ENCODE measurements at regions not wholly inside any gene's neighbourhood (a gene's known extent, or its start where the extent isn't known, plus 50 kb on each side); places are given as distances from the start of the nearest gene placed in this dataset.
"Not testable (repeated sequence)": the region's sequence is repeated elsewhere in the genome, so short reads cannot be mapped to it uniquely, and the experiment has no call there.

DNA sequence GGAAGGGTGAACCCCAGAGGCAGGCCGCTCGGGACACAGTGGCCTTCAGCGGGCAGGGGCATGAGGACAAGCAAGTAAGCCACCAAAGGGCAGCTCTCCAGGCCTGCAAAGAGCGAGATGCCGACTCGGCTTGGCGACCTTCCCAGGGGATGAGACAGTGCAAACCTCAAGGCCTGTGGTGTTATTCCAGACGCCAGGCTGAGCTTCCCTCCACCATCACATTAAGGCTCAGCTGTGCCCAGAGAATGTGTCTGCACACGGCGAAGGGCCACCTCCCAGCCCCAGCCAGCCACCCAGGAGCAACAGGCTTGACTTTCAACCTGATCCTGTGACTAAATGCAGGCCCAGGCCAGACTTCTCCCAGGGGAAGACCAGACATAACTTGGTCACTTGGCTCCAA is 251.4 kb downstream of the SOX9 start:
- no peak for DNase-seq

DNA sequence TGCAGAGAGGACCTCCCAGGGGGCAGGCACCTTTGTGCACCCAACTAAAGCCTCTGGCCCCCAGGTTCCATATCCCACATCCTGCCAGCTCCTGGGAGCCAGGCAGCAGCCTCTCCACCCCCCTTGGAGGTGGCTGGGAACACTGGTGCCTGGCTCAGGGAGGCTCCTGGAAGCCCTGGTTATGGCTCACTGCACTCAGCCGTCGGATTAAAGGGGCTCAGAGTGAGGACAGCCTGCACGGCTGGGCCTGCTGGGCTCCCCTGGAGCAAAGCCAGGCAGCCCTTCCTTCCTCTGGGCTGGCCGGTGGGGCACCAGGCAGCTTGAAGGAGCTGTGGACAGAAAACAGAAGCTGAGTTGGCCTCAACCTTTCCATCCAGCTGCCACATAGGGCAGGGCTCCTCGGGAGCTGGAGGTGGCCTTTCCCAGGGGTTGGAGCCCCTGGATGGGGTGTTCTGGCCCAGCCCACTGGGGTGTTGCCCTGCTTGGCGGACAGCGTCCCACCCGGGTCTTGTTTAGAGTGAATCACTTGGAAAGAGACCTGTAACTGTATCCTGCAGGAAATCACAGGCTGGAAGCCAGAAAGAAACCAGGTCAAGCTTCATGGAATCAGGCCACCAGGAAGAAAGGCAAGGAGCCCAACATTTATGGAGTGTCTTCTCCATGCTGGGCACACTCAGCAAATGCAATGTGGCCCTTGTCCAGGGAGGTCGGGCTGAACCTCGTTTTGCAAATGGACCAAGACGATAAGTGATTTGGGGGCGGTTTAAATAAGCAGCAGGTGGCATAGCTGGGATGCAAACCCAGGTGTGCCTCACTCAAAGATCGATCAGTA is 253.3 kb downstream of the SOX9 start:
- no peak for DNase-seq

DNA sequence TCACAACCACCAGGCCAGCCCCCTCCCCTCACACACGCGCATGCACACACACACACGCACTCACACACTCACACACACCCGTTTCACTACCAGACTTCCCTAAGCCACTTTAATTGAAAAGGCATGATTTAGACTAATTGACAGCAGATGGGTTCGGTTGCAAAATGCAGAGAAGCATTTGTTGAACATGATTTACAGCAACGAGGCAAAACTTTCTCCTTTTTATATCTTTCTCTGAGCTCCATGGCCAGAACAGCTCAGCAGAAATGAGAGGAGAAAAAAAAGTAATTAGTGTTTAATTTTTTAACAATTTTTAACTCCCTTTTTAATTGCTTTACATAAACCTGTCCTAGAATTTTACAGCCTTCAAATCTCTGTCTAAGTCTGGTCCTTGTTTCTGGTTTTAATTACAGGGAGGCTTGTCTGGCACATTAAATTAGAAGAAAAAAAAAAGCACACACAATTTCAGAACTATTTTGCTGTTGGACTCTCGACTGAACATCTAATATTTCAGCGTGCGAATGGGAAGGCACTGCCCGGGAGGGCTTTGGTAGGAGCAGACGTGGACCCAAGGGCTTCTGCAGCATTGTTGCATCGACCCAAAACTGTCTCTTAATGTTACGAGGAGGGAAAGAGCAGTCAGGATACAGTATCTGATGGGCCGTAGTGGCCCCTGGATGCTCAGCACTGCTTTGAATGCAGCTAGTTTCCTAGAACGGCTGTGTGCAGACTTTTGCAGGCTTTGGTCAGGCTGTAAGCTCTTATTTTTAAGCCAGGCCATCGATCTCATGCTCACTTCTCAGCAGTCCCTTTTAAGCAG is 255.9 kb downstream of the SOX9 start:
- no peak for DNase-seq

DNA sequence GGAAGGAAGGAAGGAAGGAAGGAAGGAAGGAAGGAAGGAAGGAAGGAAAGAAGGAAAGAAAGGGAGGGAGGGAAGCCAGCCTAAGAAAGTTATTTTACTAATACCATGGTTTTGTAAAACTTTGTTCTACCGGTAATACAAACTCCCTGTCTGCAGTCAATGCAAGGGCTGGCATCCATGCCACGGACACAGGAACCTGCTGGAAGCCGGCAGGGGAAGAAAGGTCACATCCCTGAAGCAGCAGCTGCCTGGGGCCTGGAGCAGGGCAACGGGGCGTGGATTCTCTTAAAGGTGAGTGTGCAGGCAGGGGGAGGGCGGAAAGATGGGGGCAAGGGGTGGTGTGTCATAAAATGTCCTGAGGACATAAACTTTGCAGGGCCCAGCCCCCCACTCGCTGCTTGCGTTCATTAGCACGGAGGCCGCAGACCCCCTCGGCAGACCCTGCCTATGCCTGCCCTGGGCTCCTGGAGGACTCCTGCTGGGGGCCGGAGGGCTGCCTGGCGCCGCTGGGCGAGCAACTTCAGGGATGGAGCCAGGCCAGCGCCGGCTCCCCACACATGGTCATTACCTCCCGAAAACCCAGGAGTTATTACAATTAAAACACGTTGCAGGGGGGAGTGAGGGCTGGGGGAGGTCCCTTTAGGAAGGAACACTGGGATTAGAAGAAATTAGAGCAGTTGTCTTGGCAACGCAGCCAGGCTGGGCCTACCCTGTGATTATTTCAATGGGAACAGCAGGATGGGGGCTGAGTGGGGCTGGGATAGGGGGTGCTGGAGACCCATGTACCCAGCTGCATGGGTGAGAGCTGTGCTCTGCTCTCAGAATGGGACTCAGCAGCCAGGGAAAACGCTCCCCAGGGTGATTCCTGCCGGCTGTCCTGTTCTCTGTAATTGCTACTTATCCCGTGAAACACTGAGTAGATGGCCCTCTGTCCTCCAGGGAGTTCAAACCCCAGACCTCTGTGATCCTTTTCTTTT is 257.9 kb downstream of the SOX9 start:
- DNase-seq: no peak

DNA sequence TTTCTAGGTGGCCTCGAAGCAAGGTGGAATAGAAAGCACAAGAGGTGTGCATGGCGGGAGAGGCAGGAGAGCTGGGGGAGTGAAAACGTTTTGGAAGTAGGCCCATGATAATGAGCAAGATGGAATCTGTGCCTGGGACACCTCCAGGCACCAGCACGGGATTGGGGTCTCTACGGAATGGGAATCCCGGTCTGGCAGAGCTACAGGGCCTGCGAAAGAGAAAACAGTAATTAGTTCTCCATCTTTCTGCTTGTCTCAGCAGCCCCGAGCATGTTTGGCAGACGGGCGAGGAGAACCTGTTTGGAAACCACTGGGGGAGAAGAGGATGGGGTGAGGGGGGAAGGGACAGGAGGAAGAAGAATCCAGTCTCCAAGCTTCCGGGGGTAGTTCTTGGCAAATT is 258.7 kb downstream of the SOX9 start:
- no peak for DNase-seq

DNA sequence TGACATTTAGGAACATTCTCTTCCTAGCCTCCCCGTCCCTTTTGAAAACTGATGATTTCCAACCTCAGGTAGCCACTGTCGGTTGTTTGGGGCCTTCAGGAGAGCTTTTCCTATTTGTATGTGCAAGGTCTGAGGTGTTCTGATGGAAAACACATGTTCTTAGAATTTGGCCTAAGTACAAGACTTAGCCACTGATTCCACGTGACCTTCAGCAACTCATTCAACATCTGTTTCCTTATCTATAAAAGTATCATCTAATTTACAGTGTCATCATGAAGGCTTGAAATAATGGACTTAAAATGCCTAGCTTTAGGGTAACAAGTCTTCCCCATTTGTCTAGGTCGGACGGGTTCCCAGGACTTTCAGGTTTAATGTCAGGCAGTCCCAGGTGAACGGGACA is 259.3 kb downstream of the SOX9 start:
- DNase-seq: no peak

DNA sequence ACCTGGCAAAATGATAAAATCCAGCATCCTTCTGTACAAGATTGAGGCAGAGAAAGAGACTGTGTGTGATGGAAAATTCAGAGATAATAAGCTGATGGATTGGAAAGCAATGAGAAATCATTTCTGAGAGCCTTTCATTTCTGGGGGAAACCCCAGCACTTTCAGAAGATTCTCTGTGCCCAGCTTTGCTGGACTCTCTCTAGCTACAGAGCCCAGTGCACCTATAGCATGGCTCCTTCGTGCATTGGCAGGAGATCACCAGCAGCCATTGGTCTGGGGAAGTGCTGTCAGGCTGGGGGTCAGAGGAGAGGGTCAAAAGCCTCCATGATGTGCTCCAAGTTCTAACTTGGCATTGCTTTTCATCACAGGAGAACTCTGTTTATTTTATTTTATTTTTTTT is 259.9 kb downstream of the SOX9 start:
- DNase-seq: no peak

DNA sequence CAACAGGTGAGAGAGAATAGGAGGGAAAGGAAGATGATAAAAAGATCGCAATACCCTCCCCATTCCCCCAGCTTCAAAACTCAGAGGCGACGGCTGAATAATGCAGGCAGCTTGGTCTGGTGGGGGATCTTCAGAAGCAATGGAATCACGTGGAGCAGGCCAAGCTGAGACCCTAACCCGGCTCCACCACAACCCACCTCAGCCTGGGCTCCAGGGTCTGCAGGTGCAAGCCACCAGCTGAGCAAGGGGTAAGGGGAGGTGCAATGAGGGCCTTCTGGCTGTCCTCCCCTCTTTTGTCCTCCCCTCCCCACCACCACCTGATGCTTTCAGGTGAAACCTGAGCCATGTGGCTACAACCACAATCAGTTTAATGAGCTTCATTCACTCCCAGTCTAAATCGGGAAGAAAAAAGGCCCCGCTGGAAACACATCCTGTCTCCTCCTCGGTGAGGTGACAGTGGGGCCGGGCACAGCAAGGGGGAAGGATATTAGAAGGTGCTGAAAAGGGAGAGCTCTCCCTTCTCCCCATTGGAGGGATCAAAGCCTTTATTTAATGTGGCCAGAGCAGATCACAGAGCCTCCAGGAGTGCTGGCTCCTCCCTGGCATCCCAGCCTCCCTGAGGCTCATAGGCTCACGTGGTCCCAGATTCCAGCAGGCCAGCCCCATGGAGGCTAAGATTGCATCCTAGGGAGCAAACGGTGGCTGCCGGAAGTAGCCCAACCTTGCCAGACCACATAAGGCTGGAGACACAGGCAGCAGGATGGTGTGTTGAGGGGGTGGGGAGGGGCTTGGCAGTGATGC is 261.0 kb downstream of the SOX9 start:
- DNase-seq: no peak

DNA sequence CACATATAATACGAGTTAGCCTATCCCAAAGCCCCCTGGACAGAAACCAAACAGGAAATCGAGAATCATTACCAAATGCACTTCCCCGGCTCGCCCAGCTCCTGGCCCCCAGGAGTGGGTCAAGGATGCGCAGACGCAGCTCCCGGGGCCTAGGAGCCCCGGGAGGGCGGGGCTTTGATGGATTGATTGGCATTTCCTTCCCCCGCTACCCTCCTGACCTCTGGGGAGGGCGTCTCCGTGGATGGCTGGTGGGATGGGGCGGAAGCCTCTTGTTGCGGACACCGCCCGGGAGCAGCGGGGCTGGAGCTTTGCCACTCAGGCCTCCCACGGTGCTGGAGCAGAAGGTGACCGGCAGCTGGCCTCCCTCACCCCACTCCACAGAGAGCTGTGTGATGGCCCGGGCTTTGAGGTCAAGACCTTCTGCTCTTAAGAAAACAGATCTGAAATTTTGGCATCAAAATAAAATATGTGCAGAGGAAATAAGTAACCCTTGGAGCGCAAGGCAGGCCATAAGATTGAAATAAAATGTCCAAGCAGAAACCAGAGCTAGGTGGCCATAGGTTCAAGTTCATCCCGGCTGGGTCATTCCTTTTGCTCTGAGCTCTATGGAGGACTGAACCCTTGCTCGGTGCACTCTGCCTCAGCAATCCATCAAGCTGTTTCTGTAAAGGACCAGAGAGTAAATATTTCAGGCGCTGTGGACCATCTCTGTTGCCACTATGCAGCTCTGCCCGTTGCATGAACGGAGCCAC is 262.3 kb downstream of the SOX9 start:
- DNase-seq: no peak

DNA sequence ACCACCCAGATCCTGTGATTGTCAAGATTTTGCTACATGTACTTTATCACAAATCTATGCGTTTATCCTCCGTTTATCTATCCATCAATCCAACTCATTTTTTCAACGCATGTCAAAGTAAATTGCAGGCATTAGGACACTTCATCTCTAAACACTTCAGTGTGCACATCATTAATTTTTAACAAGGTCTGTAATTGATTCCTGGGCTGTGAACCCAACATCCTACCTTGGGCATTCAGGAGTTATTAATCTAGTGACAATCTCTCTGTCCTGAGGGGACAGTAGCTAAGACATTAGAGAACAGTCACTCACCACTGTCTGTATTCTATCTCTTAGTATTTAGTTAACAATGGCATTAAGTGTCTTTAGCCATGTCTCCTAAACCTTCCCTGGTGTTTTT is 264.7 kb downstream of the SOX9 start:
- DNase-seq: no peak

DNA sequence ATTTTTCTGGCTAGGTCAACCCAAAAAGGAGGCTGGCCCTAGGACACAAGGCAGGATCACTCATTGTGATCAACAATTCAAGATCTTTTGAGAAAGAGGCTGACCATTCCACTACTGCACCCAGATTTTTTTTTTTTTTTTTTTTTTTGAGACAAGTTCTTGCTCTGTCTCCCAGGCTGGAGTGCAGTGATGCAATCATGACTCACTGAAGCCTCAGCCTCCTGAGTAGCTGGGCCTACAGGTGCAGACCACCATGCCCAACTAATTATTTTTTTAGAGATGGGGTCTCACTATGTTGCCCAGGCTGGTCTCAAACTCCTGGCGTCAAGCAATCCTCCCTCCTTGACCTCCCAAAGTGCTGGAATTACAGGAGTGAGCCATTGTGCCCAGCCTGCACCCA is 265.4 kb downstream of the SOX9 start:
- not testable (repeated sequence) for DNase-seq

DNA sequence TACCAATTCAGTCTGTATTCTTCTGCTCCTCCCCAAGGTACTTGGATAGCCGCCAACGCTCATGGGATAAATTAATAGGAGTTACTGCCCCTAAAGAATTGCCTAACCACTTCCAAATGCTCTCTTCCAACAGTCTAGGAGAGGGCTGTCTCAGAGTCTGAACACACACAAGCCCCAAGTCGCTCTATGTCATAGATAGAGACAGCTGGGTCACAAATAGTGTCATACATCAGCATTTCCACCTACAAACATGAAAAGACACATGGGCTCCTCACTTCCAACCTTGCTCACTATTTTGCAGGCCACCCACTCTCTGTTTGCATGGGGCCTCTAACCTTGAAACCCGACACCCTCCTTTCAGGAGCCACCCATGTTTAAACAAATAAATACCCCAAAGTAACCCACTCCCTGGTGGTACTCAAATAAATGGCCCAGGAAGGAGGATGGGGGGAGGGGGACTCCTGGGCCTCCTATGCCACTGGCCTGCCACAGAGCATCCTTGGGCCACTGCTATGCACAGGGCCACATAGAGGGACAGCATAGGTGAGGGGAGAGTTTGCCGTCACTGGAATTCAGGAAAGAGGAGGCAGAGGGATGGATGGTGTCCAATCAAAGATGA is 265.9 kb downstream of the SOX9 start:
- DNase-seq: no peak

DNA sequence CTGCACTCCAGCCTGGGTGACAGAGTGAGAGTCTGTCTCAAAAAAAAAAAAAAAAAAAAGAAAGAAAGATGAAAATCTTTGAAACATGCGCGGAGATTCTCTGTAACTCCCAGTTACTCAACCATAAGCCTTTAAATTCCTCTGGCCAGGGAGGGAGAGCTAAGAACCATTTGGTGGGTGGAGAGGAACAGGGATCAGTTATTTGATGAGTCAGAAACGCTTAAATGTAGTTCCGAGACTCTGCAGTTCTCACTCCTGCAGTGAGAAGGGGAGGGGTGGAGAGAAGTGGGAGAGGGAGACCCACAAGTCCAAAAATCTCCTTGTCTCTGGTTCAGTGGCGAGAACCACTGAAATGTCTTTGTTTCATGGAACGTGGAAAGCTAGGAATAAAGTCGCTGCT is 266.7 kb downstream of the SOX9 start:
- DNase-seq: no peak

DNA sequence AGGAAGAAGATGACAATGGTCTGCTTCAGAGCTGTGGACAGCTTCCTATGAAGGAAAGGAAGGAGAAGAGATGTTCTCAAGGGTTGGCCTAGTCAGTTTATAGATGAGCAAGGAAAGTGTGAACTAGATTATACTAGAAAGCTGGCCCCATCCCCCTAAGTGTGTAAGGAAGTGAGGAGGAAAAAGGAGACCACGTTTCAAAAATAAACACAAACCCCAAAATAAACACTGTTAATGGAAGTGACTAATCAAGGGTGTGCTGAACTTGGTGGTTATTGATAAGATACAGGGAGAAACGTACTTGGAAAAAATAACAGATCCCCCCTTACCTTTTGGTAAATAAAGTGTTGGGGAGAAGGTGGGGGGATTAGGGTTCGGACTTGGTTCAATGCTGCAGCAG is 267.1 kb downstream of the SOX9 start:
- no peak for DNase-seq

DNA sequence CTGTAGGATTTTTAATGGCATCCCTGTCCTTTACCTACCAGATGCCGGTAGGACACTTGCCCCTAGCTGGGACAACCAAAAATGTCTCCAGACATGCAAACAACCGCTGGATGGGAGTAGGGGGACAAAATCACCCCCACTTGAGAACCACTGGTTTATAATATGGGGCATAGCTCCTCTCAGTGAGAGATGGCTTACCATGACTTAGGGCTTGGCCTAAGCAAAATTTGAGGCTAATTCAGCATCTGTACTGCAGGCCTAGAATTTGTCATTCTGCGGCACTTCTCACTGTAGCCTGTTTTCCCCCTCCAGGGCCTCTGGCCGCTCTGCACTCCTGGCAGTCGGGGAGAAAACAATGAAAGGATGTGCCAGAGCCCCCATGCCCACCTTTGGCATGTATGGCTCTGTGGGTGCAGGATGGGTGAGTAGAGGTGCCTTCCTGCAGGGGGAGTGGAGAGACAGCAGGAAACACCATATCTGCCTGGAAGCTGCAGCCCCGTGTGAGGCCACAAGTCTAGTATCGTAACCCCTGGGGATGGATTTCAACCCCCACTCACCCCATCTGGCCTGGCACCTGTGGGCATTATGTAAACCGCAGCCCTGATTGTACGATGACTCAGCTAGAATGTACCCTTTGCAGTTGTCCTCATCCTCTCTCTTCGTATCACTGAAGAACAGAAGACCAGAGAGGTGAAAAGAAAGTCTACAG is 268.1 kb downstream of the SOX9 start:
- DNase-seq: no peak

DNA sequence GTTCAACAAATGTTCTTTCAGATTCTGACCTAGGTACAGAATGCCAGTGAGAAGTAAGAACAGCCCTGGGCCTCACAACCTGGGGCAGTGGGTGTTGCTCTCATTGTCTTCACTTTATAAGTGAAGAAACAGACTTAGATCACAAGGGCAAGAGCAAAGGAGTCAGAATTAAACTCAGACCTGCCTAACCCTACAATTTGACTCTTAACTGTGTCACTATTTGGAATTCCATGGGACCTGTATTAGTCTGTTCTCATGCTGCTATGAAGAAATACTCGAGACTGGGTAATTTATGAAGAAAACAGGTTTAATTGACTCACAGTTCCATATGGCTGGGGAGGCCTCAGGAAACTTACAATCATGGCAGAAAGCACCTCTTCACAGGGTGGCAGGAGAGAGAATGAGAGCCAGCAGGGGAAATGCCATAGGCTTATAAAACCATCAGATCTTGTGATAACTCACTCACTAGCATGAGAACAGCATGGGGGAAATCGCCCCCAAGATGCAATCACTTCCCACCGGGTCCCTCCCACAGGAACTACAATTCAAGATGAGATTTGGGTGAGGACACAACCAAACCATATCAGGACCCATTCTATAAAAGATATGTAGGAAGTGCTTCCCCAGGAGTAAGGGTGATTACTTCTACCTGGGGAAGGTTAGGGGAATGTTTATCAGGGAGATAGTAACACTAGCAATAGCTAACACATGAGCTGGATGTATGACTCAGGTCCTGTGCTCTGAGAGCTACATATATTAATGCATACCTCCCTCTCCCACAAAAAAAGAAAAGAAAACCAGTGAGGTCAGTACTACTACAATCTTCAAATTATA is 270.1 kb downstream of the SOX9 start:
- DNase-seq: no peak

DNA sequence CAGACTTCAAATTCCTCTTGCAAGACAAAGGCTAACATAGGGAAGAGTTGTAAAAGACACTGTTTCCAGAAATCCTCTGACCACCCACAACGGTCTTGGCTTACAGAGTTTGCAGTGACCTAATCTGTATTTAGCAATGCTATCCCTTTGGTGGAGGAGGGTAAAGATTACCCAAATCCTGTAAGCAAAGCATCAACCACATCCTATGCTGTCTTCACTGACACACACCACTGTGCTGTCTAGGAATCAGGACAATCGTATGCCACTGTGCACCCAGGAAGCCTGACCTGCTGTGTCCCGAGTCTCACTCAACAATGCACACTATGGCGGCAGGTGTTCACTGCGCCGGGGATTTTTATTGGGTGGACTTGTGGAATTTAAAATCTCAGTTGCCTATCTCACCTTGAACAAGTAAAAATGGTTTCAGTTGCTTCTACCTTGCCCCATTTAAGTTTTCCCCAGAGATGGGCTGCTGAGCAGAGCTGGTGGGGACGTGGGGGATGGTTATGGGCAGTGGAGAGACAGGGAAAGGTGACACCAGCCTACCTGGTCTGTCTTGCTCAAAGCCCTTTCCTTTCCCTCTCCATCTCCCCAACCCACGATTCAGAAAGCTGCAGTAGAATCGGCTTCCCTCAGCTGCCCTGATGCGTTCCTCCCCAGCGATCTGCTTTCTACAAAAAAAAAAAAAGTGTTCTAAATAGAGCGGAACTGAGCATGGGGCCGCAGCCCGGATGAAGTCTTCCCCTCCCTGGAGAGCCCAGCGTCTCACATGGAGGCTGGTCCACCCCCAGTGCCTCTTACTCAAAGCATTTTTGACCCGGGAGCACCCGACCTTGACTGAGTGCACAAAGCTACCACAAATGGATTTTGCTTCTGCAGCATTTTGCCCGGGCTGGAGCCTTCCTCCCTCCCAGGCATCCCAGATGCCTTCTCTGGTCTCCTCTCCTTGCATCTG is 271.5 kb downstream of the SOX9 start:
- DNase-seq: no peak

DNA sequence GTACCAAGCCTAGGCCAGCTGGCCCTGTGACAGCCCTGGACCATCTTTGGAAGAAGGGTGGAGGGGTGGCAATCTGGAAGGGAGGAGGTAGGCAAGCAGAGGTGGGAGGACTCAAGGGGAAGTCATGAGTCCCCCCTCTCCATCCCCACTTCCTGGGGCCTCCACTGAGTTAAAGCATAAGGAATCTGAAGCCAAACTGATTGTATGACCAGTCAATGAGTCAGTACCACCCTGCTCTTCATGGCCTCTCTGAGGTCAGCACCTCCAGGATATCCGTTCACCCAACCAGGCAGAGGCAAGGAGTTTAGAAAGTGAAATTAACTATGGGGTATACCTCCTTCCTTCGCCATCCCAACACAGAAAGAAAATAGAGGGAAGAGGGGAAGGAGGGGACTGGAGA is 272.7 kb downstream of the SOX9 start:
- DNase-seq: no peak

Measured in stimulated activated CD4-positive, alpha-beta T cell treated with anti-CD3 and anti-CD28 coated beads, Interleukin-4, amount 100 ng/mL, for 4 hours (primary cell).